GM21381 (cell line): ENCODE measurements at regions not wholly inside any gene's neighbourhood (a gene's known extent, or its start where the extent isn't known, plus 50 kb on each side); places are given as distances from the start of the nearest gene placed in this dataset.

ENCODE experiments used
- ATAC-seq: cut with Tn5 transposase; IDR thresholded peaks from one replicate; pipeline ENCODE4 v1.9.1; 2021; ENCODE audit warnings: mild to moderate bottlenecking, moderate library complexity; ENCODE audit not compliant: unreplicated experiment

DNA sequence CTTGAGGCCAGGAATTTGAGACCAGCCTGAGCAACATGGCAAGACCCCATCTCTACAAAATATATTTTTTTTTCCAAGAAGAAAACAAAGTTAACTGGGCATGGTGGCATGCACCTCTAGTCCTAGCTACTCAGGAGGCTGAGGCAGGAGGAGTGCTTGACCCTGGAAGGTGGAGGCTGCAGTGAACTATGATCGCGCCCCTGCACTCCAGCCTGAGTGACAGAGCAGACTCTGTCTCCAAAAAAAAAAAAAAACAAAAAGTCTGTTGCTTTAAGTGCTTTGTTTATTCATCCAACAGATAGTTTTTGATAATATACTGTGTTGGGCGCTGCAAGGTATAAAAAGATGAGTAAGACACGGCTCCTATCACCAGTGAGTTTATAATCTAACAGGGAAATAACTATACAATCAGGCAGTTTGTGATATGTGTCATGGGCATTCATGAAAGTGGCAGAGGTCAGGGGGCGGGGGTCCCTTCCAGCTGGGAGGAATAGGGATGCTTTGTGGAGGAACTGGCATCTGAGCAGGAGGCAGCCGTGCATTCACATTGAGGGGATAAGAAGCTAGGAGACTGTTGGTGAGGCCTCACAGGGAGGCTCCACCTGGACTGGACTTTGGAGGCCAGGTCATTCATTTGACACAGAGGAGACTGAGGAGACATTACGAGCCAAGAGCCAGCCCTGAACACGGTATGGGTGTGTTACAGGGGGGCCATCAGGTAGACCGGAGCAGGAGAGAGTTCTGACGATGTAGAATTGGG is 67.3 kb upstream of the ERRFI1 start:
- no peak for ATAC-seq

DNA sequence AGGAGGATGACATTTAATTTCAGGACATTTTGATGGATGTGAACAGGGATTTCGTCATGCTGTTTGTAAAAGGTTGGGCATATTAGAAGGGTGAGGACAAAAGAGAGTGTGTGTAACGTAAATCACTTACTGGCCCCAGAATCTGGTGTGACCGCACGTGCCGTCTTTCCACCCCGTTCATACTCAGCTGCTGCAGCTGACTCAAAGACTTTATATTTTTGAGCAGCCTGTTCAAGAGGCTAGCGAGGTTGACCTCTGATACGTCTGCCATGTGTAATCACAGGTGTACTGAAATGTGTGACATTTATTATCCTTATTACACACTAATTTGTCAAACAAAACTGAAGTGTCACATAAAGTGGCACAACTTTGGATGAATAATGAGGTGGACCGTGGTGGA is 66.5 kb upstream of the ERRFI1 start:
- ATAC-seq = no peak

DNA sequence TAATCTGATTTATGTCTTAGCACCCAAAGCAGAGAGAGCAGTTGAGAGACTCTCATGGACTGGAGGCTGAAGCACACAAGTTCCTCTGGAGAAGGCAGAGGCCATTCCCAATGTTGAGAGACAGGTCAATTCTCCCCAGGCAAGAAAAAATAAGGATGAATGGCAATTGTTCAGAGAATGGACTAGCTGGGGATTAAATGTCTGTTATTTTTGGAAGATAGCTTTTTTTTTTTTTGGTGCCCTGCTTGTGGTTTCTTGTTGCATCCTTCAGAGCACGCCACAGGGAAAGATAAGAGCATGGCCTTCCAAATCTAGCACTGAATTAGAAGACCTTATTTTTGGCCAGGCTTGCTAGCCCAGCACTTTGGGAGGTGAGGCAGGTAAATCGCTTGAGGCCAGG is 65.6 kb upstream of the ERRFI1 start:
- no peak for ATAC-seq

DNA sequence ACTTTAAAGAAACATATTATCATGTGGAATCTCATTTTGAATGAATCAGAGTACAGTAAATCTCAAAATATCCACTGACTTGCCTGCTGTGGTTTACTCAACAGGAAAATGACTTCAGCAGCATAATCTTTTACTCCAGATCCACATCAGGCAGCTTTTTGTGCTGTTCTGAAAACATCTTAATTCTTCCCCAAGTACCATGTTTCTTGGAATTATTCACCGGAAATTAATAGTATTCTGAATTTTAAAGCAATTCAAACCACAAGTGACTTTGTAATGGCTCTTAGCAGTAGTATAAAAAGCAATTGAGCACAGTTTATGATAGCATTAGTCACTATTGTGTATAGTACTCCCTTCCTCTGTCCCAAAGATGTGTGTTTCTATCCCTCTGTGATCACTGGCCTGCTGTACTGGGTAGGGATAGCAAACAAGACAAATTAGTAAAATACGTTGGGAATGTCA is 64.2 kb upstream of the ERRFI1 start:
- ATAC-seq = no peak

DNA sequence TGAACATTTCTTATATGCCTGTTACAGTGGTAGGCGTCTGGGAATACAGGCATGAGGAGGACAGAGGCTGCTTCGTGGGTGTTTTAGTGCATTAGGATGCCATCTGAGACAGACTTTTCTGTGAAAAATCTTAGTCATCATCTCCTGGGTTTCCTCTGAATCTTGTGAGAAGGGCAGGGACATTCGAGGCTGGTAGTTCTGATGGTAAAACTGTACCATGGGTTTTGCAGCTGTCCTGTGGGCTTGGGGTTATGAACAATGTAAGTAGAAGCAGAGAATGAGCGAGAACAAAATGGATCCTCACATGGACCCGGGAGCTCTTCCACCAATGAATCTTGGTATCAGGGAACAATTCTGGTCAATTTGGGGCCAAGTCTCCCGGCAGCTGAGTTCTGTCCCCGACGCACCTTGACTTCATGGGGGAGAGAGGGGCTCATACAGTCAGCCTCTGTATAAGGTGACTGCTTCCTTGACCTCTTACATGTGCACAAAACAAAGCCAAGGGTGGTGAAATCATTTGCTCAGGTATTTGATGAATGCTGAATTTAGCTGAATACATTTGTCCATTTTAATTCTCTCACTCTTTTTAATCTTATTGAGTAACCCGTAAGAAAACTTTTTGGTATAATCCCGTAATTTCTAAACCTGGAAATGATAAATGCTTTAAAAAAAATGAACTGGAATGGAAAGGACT is 63.6 kb upstream of the ERRFI1 start:
- ATAC-seq = no peak

DNA sequence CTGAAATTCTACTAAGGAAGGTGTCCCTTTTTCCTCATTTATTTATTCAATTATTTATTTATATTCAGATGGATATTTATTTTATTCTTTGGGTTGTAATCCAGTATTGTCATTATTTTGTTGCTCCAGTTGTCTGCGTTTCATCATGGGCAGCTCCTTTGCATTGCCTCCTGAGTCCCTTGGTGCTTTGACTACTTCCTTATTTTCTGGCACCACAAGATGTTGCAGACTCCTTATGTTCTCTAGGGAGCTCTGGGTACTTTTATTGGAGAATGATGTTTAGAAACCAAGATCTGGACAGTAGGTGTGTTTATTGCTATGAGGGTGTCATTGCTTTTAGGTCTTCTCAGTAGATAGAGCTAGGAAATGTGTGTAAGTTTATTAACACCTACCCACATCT is 59.9 kb upstream of the ERRFI1 start:
- ATAC-seq = no peak

DNA sequence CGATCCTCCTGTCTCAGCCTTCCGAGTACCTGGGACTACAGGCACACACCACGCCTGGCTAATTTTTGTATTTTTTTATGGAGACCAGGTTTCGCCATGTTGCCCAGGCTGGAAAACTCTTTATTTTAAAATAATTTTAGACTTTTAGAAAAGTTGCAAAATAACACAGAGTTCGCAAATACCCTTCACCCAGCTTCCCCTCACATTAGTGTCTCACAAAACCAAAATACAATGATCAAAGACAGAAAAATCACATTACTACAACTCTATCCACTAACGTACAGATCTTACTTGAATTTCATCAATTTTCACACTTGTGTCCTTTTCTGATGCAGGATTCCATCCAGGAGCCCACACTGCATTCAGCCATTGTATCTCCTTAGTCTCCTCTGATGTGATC is 58.8 kb upstream of the ERRFI1 start:
- ATAC-seq = no peak

DNA sequence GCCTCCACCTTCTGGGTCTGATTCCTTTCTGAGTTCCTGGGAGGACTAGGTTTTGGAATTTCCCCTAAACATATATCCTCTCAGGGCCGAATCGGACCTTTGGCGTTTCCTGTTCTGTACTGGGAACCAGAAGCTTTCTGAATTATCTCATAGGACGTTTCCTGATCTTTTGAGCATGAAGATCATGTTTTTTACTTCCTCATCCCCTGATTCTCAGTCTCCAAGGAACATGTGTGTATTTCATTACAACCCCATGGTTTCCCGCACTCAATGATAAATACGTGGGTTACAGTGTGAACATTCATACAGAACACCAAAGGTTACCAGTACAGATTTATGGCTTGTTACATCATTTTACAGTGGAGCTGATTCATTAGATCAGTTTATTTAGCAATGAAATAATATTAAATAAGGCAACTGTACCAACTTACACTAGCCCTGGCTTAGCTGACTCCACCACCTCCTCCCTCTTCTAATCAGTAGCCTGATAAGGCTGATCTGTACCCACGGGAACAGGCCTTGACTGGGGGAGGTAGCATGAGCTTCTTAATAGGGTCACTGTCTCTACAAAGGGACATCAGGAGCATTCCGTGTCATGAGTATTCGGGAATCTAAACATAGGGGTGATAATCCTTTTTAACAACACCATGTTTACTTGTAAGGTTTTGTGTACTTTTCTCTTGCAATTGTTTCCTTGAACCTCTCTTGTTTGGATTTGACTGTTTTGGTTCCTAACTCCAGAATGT is 57.8 kb upstream of the ERRFI1 start:
- ATAC-seq = no peak

DNA sequence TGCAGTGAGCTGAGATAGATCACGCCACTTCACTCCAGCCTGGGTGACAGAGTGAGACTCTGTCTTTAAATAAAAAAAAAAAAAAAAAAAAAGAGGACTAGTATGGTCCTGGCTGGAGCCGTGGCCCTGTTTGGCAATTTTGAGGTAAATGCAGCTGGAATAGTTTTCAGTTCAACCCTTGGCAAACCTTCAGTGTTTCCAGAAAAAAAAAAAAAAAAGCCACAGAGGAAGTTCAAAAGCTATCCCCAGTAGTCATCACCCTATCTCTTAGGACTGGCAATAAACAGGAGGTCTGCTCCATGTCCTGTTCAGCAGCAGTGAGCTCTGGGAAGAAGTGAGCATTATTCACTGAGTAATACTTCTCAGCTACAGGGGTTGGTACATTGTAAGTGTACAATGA is 56.8 kb upstream of the ERRFI1 start:
- no peak for ATAC-seq

DNA sequence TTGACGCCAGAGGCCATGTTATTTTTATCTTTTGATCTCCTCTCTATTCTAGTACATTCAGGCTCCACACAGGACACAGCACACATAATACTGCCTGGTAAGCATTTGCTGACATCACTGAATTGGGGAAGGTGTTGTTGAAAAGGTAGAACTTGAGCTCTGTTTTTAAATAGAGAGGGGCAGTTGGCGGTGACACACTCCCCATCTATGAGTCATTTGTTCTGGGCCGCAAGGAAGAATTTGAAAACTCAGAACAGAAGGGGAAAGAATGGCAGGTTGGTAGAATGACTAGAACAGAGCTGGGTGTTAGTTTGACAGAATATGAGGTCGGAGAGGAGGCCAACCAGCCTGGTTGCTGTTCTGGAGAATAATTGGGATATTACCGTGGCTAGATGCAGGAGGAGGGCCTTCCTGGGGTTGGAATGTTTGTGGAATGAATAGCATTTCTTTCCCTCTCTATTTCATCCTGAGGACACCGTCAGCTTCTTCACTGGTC is 52.1 kb upstream of the ERRFI1 start:
- no peak for ATAC-seq

DNA sequence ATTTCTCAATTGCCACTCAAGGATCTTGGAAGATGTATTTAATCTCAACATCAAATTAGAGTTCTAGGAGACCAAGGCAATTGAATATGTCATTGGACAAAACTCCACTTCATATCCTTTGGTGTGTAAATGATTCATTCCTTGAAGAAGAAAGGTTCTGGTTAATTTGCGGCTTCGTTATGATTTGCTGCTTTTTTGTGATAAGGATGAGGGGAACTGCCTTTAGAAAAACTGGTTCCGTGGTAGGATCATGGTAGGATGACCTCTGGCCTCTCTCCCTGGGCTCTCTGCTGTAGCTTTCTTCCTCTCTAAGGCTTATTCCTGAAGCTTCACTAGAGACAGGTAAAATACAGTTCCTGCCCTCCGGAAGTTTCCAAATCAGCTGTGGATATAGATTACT is 51.5 kb upstream of the ERRFI1 start:
- no peak for ATAC-seq

DNA sequence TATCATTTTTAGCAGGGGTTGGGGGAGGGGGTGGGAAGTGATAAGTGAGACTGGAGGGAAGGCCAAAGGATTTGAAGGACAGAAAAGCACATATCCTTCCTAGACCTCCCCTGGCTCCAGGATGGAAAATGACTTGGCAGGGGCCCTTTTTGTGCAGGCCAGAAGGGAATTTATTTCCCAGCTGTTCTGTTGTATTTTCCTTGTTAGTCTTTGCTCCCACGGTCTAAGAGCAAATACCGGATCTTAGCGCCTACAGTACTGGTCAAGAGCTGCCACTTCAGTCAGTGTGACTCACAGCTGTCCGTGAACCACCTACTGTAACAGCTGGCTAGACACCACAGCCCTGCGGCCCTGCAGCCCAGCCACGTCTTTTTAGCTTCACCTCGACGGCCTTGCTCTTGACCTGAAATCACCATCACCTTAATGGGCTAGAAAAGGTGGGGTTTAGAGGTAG is 51.0 kb upstream of the ERRFI1 start:
- ATAC-seq = no peak

DNA sequence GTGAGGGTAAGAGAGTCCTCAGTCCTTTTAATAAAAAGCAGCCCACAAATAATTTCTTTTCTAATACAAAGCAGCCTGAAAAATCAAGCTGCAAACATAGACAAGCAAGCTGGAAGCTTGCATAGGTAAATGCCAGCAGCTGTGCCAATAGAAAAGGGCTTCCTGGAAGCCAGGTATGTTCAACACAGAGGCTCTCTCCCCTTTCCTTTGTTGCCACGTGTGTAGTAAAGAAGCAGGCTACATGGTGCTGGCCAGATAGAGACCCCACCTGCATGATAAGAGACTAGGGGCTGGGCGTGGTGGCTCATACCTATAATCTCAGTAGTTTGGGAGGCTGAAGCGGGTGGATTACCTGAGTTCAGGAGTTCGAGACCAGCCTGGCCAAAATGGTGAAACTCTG is 50.1 kb upstream of the ERRFI1 start:
- ATAC-seq = no peak
